Esophagus squamous epithelium (tissue), 5 donors: ENCODE measurements at regions not wholly inside any gene's neighbourhood (a gene's known extent, or its start where the extent isn't known, plus 50 kb on each side); places are given as distances from the start of the nearest gene placed in this dataset.

Experiments used
- DNase-seq: peaks from one replicate; lab custom pipeline; 2025; lab: John Stamatoyannopoulos, UW
- H3K27ac ChIP-seq, 4 donors: fragments of 200-600 bp; sonication (generic); one replicate each; pipeline ENCODE4 v1.5.1; 2016 to 2019; ENCODE audit warnings: mild to moderate bottlenecking in 1 of 4
- H3K27me3 ChIP-seq, 4 donors: fragments of 200-600 bp; sonication (generic); 1 replicate in 3 of 4; 2 replicates in 1 of 4; pipeline versions ENCODE4 v1.5.1 to v1.6.0; 2017 to 2021; ENCODE audit warnings: antibody characterized with exemption in 1 of 4
- H3K36me3 ChIP-seq, 3 donors: fragments of 200-600 bp; sonication (generic); one replicate each; pipeline ENCODE4 v1.5.1; 2016 to 2019
- H3K4me1 ChIP-seq, 3 donors: fragments of 200-600 bp; sonication (generic); one replicate each; pipeline ENCODE4 v1.5.1; 2017 to 2019
- H3K4me3 ChIP-seq, 4 donors: fragments of 200-600 bp; sonication (generic); 1 replicate in 3 of 4; 2 replicates in 1 of 4; pipeline ENCODE4 v1.5.1; 2016 to 2019; ENCODE audit warnings: mild to moderate bottlenecking in 2 of 4, moderate library complexity in 1 of 4
- H3K9me3 ChIP-seq, 3 donors: fragments of 200-600 bp; sonication (generic); one replicate each; pipeline ENCODE4 v1.5.1; 2016 to 2019
- POLR2A ChIP-seq, 4 donors: fragments of 450-650 bp; IDR thresholded peaks; one replicate each; pipeline ENCODE4 v1.6.1; 2017; ENCODE audit warnings: antibody characterized with exemption in 4 of 4, mild to moderate bottlenecking in 4 of 4, moderate library complexity in 3 of 4
- WGBS, 2 donors: methylation state at CpG; one replicate each; pipeline ENCODE4 v1.1.5; 2018; 5-methylcytosine and 5-hydroxymethylcytosine counted together
- intact Hi-C: fragments of 100-400 bp; cut with DNase I; formaldehyde crosslinking; loops from one replicate; pipeline ENCODE4 v1.15.0; 2022
- TF ChIP-seq, protein P1 (sequence below), 6 experiments: fragments of 450-650 bp in 4 of 6; fragments of 200-600 bp in 2 of 6; sonication (generic) in 2 of 6; IDR thresholded peaks; one replicate each; pipeline ENCODE4 v1.5.1; 2016 to 2019; ENCODE audit warnings: antibody characterized with exemption in 6 of 6, mild to moderate bottlenecking in 4 of 6, moderate library complexity in 4 of 6
- donor health status: DM: yes; HTN: yes; CAD: no.

DNA sequence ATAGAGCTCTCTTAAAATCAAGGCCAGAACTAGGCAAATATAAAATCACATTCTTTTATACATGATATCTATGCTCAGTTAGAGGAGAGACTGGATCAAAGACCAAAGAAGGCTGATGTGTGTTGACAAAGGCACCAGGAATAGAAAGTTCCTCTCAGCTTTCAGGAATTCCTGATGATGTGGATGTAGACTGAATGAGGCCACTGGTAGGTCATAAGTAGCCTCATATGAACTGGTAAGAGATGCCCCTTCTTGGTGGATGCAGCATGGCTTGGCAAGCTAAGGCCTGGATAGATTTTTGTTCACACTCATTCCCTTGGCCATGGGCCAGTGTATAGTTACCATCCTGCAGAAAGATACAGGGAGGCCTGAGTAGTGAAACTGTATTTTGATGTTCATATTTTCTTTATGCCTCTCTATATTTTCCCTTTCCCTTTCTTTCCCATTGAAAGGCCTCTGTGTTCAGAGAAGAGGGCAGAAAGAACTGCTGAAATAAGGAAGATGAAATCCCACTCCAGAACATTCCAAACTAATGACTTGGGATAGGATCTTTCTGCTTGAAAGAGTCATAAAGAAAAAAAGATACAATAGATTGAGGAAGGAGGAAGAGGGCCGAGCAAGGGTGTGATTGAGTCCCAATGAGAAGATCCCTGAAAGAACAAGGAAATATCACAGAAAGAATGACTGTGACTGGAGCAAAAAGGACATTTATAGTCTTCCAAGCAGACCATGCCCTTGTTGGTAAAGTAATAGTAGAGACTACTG lies 2182.7 kb upstream of the PIK3C3 start:
- H3K27ac ChIP-seq, result no peak overlapping the region
- no peaks in the 10 kb centered on the region for H3K36me3 ChIP-seq
- WGBS, 2 donors, result 38 to 62% methylated on average over 1 of the region's 1 CpG
- H3K4me3 ChIP-seq, result no peak overlapping the region
- H3K9me3 ChIP-seq, result no peaks in the 10 kb centered on the region
- TF ChIP-seq, protein P1, sequence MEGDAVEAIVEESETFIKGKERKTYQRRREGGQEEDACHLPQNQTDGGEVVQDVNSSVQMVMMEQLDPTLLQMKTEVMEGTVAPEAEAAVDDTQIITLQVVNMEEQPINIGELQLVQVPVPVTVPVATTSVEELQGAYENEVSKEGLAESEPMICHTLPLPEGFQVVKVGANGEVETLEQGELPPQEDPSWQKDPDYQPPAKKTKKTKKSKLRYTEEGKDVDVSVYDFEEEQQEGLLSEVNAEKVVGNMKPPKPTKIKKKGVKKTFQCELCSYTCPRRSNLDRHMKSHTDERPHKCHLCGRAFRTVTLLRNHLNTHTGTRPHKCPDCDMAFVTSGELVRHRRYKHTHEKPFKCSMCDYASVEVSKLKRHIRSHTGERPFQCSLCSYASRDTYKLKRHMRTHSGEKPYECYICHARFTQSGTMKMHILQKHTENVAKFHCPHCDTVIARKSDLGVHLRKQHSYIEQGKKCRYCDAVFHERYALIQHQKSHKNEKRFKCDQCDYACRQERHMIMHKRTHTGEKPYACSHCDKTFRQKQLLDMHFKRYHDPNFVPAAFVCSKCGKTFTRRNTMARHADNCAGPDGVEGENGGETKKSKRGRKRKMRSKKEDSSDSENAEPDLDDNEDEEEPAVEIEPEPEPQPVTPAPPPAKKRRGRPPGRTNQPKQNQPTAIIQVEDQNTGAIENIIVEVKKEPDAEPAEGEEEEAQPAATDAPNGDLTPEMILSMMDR (IDR thresholded peaks at IDR 0.05), result no peak
- TF ChIP-seq POLR2A (IDR thresholded peaks at IDR 0.05), result no peak
- intact Hi-C loops, result no loop called here
- no peaks in the 10 kb centered on the region for H3K27me3 ChIP-seq
- DNase-seq, result no peak
- peaks cover 0 to 5% (median 0%) of the 10 kb centered on the region in 3 donors for H3K4me1 ChIP-seq

DNA sequence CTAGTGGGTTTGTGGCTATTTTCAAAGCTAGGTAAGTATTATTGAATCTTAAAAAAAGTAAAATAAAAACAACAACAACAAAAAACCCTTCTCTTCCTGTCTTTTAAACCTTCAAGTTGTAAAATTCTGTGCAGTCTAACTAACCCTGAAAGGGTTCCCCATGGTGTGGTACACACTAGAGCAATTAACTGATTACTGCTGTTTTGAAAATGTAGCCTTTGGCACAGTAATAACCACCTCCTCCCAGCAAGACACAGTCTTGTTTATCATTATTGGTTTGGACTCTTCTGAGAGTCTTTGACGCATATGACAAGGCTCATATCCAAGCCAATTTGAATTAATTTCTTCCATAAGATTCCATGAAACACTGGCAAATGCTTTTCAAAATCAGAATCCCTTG lies 2184.6 kb upstream of the PIK3C3 start:
- Histone ChIP-seq H3K4me3 (no peak overlapping the region), H3K27ac (no peak overlapping the region), H3K27me3 (no peaks in the 10 kb centered on the region), H3K9me3 (no peaks in the 10 kb centered on the region), H3K36me3 (no peaks in the 10 kb centered on the region), H3K4me1 (peaks cover 0 to 5% (median 0%) of the 10 kb centered on the region in 3 donors)
- intact Hi-C loops, result no loop called here
- TF ChIP-seq, protein P1 (IDR thresholded peaks at IDR 0.05), result no peak
- TF ChIP-seq POLR2A (IDR thresholded peaks at IDR 0.05), result no peak
- 76 to 86% methylated on average over 1 of the region's 1 CpG for WGBS, 2 donors
- DNase-seq, result no peak

DNA sequence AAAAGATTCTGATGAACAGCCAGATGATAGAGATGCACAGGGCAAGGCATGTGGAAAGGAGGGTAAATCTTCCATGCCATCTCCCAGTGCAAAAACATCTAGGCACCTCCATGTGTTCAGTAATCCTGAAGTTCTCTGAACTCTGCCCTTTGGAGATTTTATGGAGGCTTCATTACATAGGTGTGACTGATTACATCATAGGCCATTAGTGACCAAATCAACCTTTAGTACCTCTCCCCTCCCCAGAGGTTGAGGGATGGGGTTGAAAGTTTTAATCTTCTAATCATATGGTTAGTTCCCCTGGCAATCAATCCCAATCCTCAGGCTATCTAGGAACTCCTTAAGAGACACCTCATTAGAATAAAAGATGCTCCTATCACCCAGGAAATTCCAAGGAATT lies 2190.2 kb upstream of the PIK3C3 start:
- H3K4me1 ChIP-seq, result peaks cover 0 to 5% (median 0%) of the 10 kb centered on the region in 3 donors
- no peaks in the 10 kb centered on the region for H3K36me3 ChIP-seq
- no peaks in the 10 kb centered on the region for H3K27me3 ChIP-seq
- H3K4me3 ChIP-seq, result no peak overlapping the region
- no peak overlapping the region for H3K27ac ChIP-seq
- DNase-seq, result no peak
- H3K9me3 ChIP-seq, result no peaks in the 10 kb centered on the region
- intact Hi-C loops, result no loop called here
- TF ChIP-seq POLR2A (IDR thresholded peaks at IDR 0.05), result no peak
- TF ChIP-seq, protein P1 (IDR thresholded peaks at IDR 0.05), result no peak

DNA sequence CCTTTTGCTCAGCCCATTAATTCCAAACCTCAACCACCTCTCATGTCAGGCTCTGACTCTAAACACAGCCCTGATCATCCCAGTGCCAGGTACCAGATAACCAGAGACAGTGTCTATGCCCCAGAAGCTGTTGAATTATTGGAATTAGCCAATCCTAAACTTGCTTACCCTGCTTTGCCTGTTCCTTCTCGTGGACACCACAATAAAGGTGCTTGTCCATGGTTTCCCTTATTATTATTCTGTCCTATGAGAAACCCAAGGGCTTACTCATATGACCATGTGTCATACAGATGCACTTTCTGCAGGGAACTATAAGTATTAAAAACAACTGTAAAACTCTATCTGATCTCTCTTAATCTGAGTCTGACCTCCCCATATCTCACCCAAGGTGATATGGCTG lies 2193.8 kb upstream of the PIK3C3 start:
- H3K36me3 ChIP-seq, result no peaks in the 10 kb centered on the region
- TF ChIP-seq, protein P1 (IDR thresholded peaks at IDR 0.05), result no peak
- TF ChIP-seq POLR2A (IDR thresholded peaks at IDR 0.05), result no peak
- no peaks in the 10 kb centered on the region for H3K27me3 ChIP-seq
- 47 to 55% methylated on average over 1 of the region's 1 CpG for WGBS, 2 donors
- intact Hi-C loops, result no loop called here
- no peak for DNase-seq
- H3K4me1 ChIP-seq, result peaks cover 0 to 5% (median 0%) of the 10 kb centered on the region in 3 donors
- no peak overlapping the region for H3K27ac ChIP-seq
- no peaks in the 10 kb centered on the region for H3K9me3 ChIP-seq
- no peak overlapping the region for H3K4me3 ChIP-seq

DNA sequence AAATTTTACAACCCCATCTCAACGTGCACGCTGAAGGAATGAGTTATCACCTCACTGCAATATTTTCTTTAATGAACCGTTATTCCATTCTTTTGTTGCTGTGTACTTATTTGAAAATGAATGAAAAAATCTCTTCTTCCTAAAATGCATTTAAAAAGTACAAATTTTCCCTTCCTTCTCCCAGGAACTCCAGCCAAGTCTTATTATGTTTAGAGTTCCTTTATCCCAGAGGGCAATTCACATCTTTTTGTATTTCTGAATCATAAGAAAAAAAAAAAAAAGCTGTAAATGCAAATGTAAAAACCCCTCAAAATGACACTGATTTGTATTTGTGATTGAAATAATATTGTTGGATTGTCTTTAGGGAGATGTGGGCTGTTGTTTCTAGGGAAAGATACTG lies 2194.3 kb upstream of the CELF4 start:
- no peak for DNase-seq
- TF ChIP-seq POLR2A (IDR thresholded peaks at IDR 0.05), result no peak
- TF ChIP-seq, protein P1 (IDR thresholded peaks at IDR 0.05), result no peak
- peaks cover 0 to 5% (median 0%) of the 10 kb centered on the region in 3 donors for H3K4me1 ChIP-seq
- no peaks in the 10 kb centered on the region for H3K27me3 ChIP-seq
- H3K9me3 ChIP-seq, result no peaks in the 10 kb centered on the region
- no peaks in the 10 kb centered on the region for H3K36me3 ChIP-seq
- intact Hi-C loops, result no loop called here
- WGBS, 2 donors, result 60 to 68% methylated on average over 3 of the region's 3 CpGs
- no peak overlapping the region for H3K4me3 ChIP-seq
- H3K27ac ChIP-seq, result no peak overlapping the region
